Glutamatergic neuron (in vitro differentiated cells): ENCODE measurements at regions not wholly inside any gene's neighbourhood (a gene's known extent, or its start where the extent isn't known, plus 50 kb on each side); places are given as distances from the start of the nearest gene placed in this dataset.
A peak's percentile ranks its signal among the peaks of the same experiment; 100 is the strongest.

Source experiments
- DNase-seq: peaks from one replicate; pipeline ENCODE4 v3.0.0; 2022
- H3K27ac Mint-ChIP-seq: one replicate; pipeline ENCODE4 v1.8.0; 2020; ENCODE audit warnings: mild to moderate bottlenecking, mixed read lengths, inconsistent platforms; ENCODE audit not compliant: unreplicated experiment
- H3K27me3 Mint-ChIP-seq: one replicate; pipeline ENCODE4 v1.8.0; 2020; ENCODE audit warnings: mild to moderate bottlenecking, moderate library complexity, mixed read lengths, inconsistent platforms; ENCODE audit not compliant: unreplicated experiment
- H3K36me3 Mint-ChIP-seq: one replicate; pipeline ENCODE4 v1.8.0; 2020; ENCODE audit warnings: mild to moderate bottlenecking, mixed read lengths, inconsistent platforms; ENCODE audit not compliant: unreplicated experiment
- H3K4me1 Mint-ChIP-seq: one replicate; pipeline ENCODE4 v1.8.0; 2020; ENCODE audit warnings: mild to moderate bottlenecking, low read depth, mixed read lengths, inconsistent platforms; ENCODE audit not compliant: unreplicated experiment
- H3K4me3 Mint-ChIP-seq: one replicate; pipeline ENCODE4 v1.8.0; 2020; ENCODE audit warnings: mild to moderate bottlenecking, mixed read lengths, inconsistent platforms; ENCODE audit not compliant: unreplicated experiment
- H3K9me3 Mint-ChIP-seq: one replicate; pipeline ENCODE4 v1.8.0; 2020; ENCODE audit warnings: mild to moderate bottlenecking, moderate library complexity, mixed read lengths, inconsistent platforms; ENCODE audit not compliant: unreplicated experiment
- TF ChIP-seq, protein P1 (sequence below): fragments of 200-600 bp; sonication (generic); IDR thresholded peaks from one replicate; pipeline ENCODE4 v1.5.0; 2021; ENCODE audit not compliant: partially characterized antibody, unreplicated experiment

DNA sequence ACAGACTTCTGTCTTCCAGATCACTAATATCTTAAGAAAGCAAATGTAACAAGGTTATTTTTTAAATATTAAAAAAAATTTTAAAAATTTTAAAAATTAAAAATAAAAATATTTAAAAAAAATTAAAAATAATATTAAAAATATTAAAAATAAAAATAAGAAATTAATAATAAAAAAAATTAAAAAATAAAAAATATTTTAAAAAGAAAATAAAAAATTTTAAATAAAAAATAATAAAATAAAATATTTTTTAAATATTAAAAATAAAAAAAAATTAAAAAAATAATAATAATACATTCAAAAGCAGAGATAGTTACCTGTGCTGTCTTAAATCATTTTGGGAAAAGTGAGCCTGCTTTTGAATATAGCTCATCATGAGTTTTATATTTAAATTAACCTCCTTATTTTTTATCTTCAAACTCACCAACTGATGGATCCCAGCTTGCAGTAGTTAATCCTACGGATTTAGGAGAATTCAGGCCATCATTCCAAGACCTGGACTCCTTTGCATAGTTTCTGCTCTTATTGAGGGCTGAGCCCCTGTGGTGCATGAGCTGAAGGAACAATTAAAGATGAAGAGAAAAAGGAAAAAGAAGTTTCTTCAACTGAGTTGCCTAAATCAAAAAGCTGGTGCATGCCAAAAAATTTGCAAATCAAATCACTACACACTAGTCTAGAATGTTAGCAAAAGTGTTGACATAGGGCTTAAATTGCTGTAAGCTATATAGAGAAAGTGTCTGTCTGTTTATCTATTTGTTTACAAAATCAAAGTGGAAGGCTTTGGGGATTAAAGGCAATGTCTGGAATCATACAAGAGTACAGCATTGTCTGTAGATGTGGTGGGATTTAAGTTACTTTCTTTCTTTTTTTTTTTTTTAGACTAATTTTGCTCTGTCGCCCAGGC is 50.5 kb upstream of the ZNF438 start:
- TF ChIP-seq, protein P1, sequence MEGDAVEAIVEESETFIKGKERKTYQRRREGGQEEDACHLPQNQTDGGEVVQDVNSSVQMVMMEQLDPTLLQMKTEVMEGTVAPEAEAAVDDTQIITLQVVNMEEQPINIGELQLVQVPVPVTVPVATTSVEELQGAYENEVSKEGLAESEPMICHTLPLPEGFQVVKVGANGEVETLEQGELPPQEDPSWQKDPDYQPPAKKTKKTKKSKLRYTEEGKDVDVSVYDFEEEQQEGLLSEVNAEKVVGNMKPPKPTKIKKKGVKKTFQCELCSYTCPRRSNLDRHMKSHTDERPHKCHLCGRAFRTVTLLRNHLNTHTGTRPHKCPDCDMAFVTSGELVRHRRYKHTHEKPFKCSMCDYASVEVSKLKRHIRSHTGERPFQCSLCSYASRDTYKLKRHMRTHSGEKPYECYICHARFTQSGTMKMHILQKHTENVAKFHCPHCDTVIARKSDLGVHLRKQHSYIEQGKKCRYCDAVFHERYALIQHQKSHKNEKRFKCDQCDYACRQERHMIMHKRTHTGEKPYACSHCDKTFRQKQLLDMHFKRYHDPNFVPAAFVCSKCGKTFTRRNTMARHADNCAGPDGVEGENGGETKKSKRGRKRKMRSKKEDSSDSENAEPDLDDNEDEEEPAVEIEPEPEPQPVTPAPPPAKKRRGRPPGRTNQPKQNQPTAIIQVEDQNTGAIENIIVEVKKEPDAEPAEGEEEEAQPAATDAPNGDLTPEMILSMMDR, result no peak
- H3K36me3 Mint-ChIP-seq, result no peaks in the 10 kb centered on the region

DNA sequence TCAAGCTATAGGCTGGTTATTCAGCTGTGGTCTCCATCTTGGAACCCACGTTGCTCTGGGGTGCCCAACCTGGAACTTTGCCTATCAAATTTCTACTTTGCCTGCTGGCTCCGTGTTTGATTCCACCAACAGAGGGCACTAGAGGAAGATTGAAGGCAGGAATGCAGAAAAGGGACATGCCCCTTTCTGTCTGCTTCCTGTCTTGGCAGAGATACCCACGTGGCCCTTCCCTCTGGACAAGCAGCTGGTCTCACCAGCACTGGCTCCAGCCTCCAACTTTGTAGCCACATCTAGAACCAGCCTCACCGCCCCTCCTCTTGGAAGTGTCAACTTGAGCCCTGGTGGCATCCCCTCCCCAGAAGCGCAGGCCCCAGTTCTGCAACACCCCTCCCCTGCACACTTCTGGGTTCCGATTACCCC is 52.1 kb upstream of the ZNF438 start:
- Mint-ChIP-seq H3K36me3 (no peaks in the 10 kb centered on the region), H3K4me3 (no peak overlapping the region), H3K27me3 (peaks cover 2% of the 10 kb centered on the region), H3K27ac (peak overlapping the region; percentile 49), H3K9me3 (no peaks in the 10 kb centered on the region), H3K4me1 (peaks cover 20% of the 10 kb centered on the region)
- TF ChIP-seq, protein P1, result peak; percentile 61
- DNase-seq, result peak; percentile 45

More for the DNA sequence above, 50.5 kb upstream of the ZNF438 start:
- no peak overlapping the region for H3K27ac Mint-ChIP-seq
- no peaks in the 10 kb centered on the region for H3K9me3 Mint-ChIP-seq
- peaks cover 15% of the 10 kb centered on the region for H3K4me1 Mint-ChIP-seq
- H3K27me3 Mint-ChIP-seq, result no peaks in the 10 kb centered on the region
- H3K4me3 Mint-ChIP-seq, result no peak overlapping the region
- DNase-seq, result no peak

DNA sequence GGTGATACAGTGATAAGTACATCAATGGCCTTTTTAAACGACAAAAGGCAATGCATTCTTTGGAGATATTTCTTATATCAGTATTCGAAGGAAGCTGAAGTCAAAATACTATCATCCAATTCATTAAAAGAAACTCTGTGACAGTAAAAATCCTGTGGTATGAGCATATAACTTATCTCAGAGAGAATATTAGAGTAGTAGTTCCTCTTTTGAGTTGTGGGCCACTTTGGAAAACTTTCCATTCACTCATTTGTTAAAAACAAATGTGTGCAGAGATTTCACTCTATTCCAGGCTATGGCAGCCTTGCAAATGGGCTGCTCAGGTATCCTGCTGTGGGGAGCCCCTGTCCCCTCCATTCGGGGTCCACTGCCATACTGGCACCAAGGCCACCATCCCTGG is 55.3 kb upstream of the ZNF438 start:
- TF ChIP-seq, protein P1, result no peak
- Mint-ChIP-seq H3K36me3 (peaks cover 5% of the 10 kb centered on the region), H3K27ac (no peak overlapping the region), H3K4me3 (no peak overlapping the region), H3K4me1 (peaks cover 20% of the 10 kb centered on the region), H3K27me3 (peaks cover 2% of the 10 kb centered on the region), H3K9me3 (no peaks in the 10 kb centered on the region)
- no peak for DNase-seq

DNA sequence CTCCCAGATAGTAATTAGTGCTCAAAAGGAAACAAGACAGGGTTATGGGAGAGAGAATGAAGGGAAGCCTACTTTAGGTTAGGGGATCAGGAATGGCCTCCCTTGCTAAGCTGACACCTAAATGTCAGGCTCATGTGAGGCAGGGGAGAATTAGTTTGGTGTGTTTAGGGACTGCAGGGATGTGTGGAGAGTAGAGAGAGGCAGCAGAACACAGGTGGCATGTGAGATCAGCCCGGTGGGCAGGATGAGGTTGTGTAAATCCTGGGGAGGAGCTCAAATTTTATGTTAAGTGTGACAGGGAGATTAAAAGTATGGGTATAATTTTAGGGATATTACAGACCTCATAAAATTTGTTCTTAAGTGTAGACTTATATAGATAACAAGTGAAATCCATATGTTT is 56.2 kb upstream of the ZNF438 start:
- Mint-ChIP-seq H3K27ac (no peak overlapping the region), H3K9me3 (no peaks in the 10 kb centered on the region), H3K4me1 (peaks cover 20% of the 10 kb centered on the region), H3K36me3 (peaks cover 5% of the 10 kb centered on the region), H3K4me3 (no peak overlapping the region), H3K27me3 (peaks cover 2% of the 10 kb centered on the region)
- DNase-seq, result no peak
- TF ChIP-seq, protein P1, result no peak
